Superior temporal gyrus (tissue), 1 donor: ENCODE measurements at regions not wholly inside any gene's neighbourhood (a gene's known extent, or its start where the extent isn't known, plus 50 kb on each side); places are given as distances from the start of the nearest gene placed in this dataset.

Source experiments
- DNase-seq: peaks from one replicate; pipeline ENCODE4 v3.0.0-alpha.2; 2016; ENCODE audit errors: extremely low spot score

- no peak for DNase-seq
Observed at GRCh38 chr2:129627437-129627836, 352.0 kb upstream of the RAB6C start.

- DNase-seq: no peak
Observed at GRCh38 chr2:129636692-129637091, 342.8 kb upstream of the RAB6C start.

- no peak for DNase-seq
Observed at GRCh38 chr2:129641371-129641770, 338.1 kb upstream of the RAB6C start.

GRCh38 chr2:129642526-129643043 lies 336.9 kb upstream of the RAB6C start:
- no peak for DNase-seq

GRCh38 chr2:129645335-129645734 lies 334.1 kb upstream of the RAB6C start:
- DNase-seq: no peak

GRCh38 chr2:129646107-129646506 lies 333.4 kb upstream of the RAB6C start:
- no peak for DNase-seq

- no peak for DNase-seq
Observed at GRCh38 chr2:129653246-129653645, 326.2 kb upstream of the RAB6C start.

- DNase-seq: no peak
Observed at GRCh38 chr2:129654331-129654730, 325.1 kb upstream of the RAB6C start.

- DNase-seq: no peak
Observed at GRCh38 chr2:129656081-129656598, 323.3 kb upstream of the RAB6C start.

GRCh38 chr2:129658430-129658829 lies 321.0 kb upstream of the RAB6C start:
- no peak for DNase-seq

GRCh38 chr2:129661935-129662334 lies 317.5 kb upstream of the RAB6C start:
- no peak for DNase-seq

GRCh38 chr2:129667577-129667976 lies 311.9 kb upstream of the RAB6C start:
- no peak for DNase-seq

GRCh38 chr2:129672521-129672920 lies 306.9 kb upstream of the RAB6C start:
- no peak for DNase-seq

GRCh38 chr2:129673234-129673633 lies 306.2 kb upstream of the RAB6C start:
- DNase-seq: no peak

GRCh38 chr2:129673847-129674711 lies 305.4 kb upstream of the RAB6C start:
- no peak for DNase-seq

GRCh38 chr2:129678751-129679150 lies 300.7 kb upstream of the RAB6C start:
- DNase-seq: no peak

GRCh38 chr2:129681788-129682187 lies 297.7 kb upstream of the RAB6C start:
- DNase-seq: no peak

GRCh38 chr2:129689653-129690448 lies 289.6 kb upstream of the RAB6C start:
- no peak for DNase-seq

GRCh38 chr2:129695496-129695895 lies 284.0 kb upstream of the RAB6C start:
- DNase-seq: no peak

- no peak for DNase-seq
Observed at GRCh38 chr2:129698593-129698992, 280.9 kb upstream of the RAB6C start.

- no peak for DNase-seq
Observed at GRCh38 chr2:129699781-129700573, 279.5 kb upstream of the RAB6C start.
